Activated T-cell treated with anti-CD3 and anti-CD28 coated beads for 24 hours (primary cell): ENCODE measurements at regions not wholly inside any gene's neighbourhood (a gene's known extent, or its start where the extent isn't known, plus 50 kb on each side); places are given as distances from the start of the nearest gene placed in this dataset.
"Not testable (repeated sequence)": the region's sequence is repeated elsewhere in the genome, so short reads cannot be mapped to it uniquely, and the experiment has no call there.

Experiments used
- DNase-seq: peaks from one replicate; pipeline ENCODE4 v3.0.0-alpha.2; 2020; ENCODE audit warnings: low read depth

- DNase-seq: no peak
Observed at GRCh38 chr3:16769525-16769924, 115.2 kb upstream of the PLCL2 start.

GRCh38 chr3:16770021-16770420, 114.7 kb upstream of the PLCL2 start:
- no peak for DNase-seq

GRCh38 chr3:16770792-16771191, 114.0 kb upstream of the PLCL2 start:
- DNase-seq: no peak

GRCh38 chr3:16773594-16773993, 111.2 kb upstream of the PLCL2 start:
- not testable (repeated sequence) for DNase-seq

- not testable (repeated sequence) for DNase-seq
Observed at GRCh38 chr3:16774536-16774935, 110.2 kb upstream of the PLCL2 start.

- no peak for DNase-seq
Observed at GRCh38 chr3:16784973-16785372, 99.8 kb upstream of the PLCL2 start.

GRCh38 chr3:16785465-16785864, 99.3 kb upstream of the PLCL2 start:
- DNase-seq: no peak

GRCh38 chr3:16788440-16789056, 96.2 kb upstream of the PLCL2 start:
- DNase-seq: no peak

- no peak for DNase-seq
Observed at GRCh38 chr3:16789344-16790120, 95.2 kb upstream of the PLCL2 start.

GRCh38 chr3:16790432-16791400, 94.0 kb upstream of the PLCL2 start:
- DNase-seq: no peak

- DNase-seq: no peak
Observed at GRCh38 chr3:16793321-16793720, 91.4 kb upstream of the PLCL2 start.

GRCh38 chr3:16794257-16794656, 90.5 kb upstream of the PLCL2 start:
- DNase-seq: no peak

GRCh38 chr3:16795581-16795980, 89.2 kb upstream of the PLCL2 start:
- DNase-seq: no peak

- no peak for DNase-seq
Observed at GRCh38 chr3:16797831-16798230, 86.9 kb upstream of the PLCL2 start.

GRCh38 chr3:16798738-16799137, 86.0 kb upstream of the PLCL2 start:
- DNase-seq: no peak

GRCh38 chr3:16800361-16800760, 84.4 kb upstream of the PLCL2 start:
- DNase-seq: no peak

GRCh38 chr3:16801223-16801622, 83.5 kb upstream of the PLCL2 start:
- DNase-seq: no peak

GRCh38 chr3:16801698-16802097, 83.1 kb upstream of the PLCL2 start:
- no peak for DNase-seq

GRCh38 chr3:16802389-16802788, 82.4 kb upstream of the PLCL2 start:
- no peak for DNase-seq

- no peak for DNase-seq
Observed at GRCh38 chr3:16803019-16803418, 81.7 kb upstream of the PLCL2 start.

- no peak for DNase-seq
Observed at GRCh38 chr3:16807391-16807790, 77.4 kb upstream of the PLCL2 start.

- DNase-seq: no peak
Observed at GRCh38 chr3:16808393-16809107, 76.2 kb upstream of the PLCL2 start.
